Fibroblast of skin of back (primary cell): ENCODE measurements at regions not wholly inside any gene's neighbourhood (a gene's known extent, or its start where the extent isn't known, plus 50 kb on each side); places are given as distances from the start of the nearest gene placed in this dataset.

Source experiments
- DNase-seq: peaks from one replicate; pipeline ENCODE4 v3.0.0-alpha.2; 2013

- DNase-seq: peak; percentile 75
Measured at GRCh38 chr11:128365044-128365443, 222.3 kb downstream of the ETS1 start.

- DNase-seq: peak; percentile 42
Measured at GRCh38 chr11:128361451-128362020, 225.8 kb downstream of the ETS1 start.

DNA sequence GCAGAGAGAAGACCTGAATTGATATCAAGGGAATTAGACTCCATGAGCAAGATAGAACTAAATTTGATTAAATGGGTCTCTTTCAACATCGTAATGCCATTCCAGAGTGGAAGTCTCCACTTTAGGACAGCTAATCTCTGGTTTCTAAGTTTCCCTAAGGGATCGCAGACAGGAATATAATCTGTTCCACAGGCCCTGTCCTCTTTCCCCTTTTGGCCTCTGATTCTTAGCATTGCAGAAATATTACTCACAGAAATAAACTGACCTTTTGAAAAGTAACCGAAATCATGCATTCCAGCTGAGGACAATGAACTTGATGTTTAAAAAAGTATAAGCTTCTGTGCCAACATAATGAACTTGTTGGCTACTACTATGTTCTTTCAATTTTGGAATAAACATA lies 227.8 kb downstream of the ETS1 start:
- DNase-seq: no peak

DNA sequence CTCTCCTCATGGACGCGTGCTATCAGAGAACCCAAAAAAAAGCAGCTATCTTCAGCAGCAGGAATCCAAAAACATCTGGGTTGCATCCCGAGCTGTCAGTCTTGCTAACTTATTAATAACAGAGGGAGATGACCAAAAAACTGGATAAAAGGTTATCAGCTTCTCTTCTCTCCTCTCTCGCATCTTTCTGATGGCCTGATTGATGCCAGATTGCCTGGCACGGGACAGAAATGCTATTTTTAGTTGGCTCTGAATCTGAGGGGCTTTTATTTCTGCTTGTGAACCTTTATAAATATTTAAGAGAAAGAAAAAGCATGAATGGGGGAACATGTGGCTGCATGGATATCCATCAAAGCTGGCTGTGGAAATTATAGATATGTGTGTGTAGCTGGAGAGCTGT lies 230.3 kb downstream of the ETS1 start:
- no peak for DNase-seq

GRCh38 chr11:128355558-128355957 lies 231.8 kb downstream of the ETS1 start:
- no peak for DNase-seq

GRCh38 chr11:128354476-128354875 lies 232.9 kb downstream of the ETS1 start:
- no peak for DNase-seq

DNA sequence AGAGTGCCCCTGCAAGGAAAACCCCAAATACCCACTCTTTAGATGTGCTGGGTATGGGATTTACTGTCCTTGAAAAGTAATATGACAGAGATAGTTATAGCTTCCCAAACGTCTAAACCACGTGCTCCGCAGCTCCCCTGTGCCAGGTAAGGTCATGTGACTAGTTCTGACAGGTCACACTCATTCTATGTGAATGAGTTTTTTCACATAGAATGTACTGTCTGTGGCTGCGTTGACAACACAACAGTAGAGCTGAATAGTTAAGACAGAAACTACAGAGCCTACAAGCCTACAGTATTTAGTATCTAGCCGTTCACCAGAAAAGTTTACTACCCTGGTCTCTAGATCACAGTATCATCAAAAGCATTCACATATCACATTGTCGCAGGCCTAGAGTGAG lies 236.2 kb downstream of the ETS1 start:
- DNase-seq: no peak

DNA sequence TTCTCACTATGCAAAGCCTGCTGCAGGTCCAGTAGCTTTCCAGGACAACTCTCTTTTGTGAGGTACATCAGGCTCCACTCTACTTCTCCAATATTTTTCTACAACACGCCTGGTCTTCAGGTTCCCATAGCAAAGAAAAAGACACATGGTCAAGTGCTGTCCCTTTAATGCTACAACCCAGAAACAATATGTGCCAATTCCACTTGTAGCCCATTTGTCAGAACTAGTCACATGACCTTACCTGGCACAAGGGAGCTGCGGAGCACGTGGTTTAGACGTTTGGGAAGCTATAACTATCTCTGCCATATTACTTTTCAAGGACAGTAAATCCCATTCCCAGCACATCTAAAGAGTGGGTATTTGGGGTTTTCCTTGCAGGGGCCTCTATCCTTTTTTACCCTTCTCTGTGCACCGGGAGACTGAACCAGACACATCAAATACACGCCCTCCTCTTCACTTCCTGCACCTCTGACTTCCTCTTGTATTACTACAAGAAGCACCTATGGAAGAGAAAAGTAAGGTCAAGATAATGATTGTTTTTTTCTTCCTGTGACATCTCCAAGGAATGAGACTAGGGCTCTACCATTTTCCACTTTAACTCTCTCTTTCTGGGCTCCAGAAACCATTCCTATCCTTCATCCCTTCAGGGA lies 237.6 kb downstream of the ETS1 start:
- DNase-seq: no peak

DNA sequence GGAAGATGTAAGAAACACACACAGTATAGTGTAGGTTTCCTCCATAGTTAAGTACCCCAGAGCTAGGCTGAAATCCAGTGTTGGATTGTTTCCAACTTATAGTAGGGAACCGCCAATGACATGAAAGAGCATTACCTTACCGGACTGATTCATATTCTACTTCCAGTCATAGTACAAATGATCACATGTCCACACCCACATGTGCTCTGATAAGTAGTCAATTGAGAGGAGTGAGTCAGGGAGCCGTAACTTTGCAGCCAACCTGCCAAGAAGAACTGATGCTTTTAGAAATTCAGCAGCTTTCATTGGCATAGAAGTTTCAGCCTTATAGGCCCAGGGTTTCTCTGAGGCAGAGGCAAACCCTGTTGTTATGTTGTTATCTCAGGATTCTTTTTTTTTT lies 240.6 kb downstream of the ETS1 start:
- DNase-seq: no peak

DNA sequence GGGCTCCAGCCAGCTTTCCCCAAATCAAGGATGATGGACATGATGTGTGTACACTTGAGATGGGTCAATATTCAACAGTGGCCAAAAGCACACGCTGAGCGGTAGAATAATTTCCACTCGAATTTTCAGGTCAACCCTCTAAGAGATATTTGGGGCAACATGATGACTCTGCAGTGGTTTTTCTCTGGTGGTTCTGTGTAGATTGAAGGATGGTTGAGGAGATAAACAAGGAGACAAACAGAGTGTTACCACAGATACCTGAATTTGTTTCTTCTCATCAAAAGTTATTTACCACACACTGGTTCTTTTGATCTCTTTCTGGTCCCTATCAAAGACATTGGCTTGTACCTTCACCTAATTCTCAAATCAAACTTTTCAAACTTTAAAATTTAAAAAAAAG lies 242.0 kb downstream of the ETS1 start:
- DNase-seq: no peak

GRCh38 chr11:128343870-128344269 lies 243.5 kb downstream of the ETS1 start:
- no peak for DNase-seq

DNA sequence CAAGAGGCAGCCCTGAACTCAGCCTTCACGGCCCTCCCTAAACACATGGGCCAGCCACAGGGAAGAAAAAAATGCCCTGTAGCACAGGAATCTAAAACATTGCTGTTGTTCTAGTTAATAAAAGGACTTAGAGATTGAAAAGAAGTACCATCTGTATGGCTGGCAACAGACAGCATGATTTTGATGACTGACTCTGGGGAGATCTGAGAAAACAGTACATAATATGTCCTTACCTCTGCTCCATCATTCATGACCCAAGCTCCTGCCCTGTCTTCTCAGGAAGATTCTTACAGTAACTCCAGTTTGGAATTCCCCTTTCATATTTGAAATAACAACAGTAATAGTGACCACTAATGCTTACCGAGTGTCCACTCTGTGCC lies 244.2 kb downstream of the ETS1 start:
- DNase-seq: no peak

GRCh38 chr11:128342511-128343134 lies 244.7 kb downstream of the ETS1 start:
- DNase-seq: peak; percentile 69

DNA sequence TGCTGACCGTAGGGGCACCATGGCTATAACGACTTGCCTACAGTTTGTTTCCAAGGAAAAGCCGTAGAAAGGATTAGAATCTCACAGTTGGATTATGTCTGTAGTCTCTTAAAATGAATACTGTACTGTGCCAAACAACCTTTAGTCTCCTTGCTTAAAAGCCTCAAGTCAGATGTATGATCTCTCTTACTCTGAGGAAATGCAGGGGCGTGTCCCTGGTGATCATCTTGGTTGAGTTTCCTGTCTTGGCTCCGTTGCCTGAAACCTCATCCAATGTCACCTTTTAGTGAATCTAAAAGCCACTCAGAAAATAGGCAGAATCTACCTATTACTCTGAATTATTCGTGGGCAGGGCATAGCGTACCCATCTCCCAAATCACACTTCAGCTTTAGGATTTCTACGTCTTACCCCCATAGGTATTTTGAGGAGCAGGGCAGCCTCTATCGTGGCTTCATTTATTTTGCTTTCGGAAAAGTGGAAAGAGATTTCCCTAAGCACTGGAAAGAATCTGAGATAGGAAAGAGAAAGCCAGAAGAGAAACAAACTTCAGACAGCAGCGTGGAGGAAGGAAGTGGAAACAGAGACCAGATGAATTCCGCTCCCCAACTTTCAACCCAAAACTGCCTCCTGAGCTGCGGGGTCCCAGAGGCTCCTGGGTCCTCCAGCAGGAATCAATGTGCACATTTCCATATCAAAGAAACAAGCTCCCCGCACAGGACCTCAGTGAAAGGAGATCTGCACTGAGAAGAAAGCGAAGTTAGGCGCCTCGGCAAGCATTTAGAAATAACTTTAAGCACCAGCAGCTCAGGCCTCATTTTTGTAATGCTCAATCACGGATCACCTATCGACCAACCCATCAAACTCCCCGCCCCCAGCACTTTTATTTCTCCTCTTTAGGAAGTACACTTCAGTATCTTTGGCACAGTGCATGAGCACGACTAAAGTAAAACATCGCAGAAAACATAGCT lies 245.8 kb downstream of the ETS1 start:
- DNase-seq: no peak

DNA sequence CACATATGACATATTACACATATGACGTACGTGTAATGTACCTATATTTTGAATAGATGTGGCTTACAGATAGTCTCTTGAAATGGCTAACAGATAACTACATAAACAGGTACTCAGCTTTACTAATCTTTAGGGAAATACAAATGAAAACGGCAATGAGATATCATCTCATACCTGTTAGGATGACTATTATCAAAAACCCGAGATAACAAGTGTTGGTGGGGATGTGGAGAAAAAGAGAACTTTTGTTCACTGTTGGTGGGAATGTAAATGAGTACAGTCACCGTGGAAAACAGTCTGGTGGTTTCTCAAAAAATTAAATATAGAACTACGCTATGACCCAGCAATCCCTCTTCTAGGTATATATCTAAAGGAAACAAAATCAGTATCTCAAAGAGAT lies 247.6 kb downstream of the ETS1 start:
- no peak for DNase-seq

- DNase-seq: peak; percentile 45
Measured at GRCh38 chr11:128338811-128339210, 248.5 kb downstream of the ETS1 start.

- DNase-seq: peak; percentile 30
Measured at GRCh38 chr11:128336203-128336602, 251.2 kb downstream of the ETS1 start.

GRCh38 chr11:128335729-128336128 lies 251.6 kb downstream of the ETS1 start:
- DNase-seq: no peak

DNA sequence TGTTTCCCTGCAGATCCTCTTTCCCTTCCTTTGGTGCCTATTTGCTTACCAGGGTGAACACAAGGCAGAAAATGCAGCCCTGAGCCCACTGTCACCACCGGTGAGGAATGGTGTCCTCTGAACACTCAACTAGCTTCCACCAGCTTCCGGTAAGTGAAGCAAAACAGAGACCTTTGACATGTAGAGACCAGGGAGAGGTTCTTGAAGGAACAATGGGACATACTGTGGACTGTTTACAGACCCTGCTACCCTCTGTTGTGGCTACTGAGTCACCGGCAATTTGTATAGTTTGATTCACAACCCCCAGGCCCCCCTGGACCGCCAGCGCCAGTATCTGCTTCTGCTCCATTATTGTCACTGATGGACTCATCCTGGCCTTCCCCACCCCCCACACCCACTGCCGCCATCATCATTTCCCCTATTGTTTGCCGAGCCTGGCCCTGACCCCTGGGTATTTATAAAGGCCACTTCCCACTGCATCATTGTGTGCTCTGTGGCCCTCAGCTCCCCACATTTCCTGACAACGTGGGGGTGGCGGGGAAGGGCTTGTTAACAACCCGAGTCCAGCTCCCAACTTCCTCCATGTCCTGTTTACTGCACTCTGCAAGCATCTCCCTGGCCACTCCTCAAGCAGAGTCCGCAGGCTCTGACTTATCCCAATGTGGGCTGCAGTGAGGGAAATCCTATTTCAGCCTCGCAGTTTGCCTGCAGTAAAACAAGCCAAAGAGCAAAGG lies 252.9 kb downstream of the ETS1 start:
- no peak for DNase-seq

DNA sequence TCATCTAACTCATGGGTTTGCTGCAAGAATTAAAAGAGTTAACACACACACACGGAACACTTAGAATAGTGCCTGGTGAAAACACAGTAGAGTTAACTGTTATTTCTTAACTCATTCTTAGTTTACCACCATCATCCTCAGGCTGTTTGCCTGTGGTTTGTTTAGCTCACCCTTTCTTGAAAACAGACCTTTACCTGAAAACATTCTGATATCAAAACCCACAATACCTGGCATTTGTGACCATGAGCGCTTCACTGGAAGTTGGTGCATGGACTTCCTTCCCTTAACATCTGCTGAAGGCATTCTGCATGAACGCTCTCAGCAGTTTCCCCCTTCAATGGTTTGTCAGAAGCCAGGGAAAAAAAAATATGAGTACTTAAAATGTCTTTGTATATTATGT lies 256.0 kb downstream of the ETS1 start:
- no peak for DNase-seq

DNA sequence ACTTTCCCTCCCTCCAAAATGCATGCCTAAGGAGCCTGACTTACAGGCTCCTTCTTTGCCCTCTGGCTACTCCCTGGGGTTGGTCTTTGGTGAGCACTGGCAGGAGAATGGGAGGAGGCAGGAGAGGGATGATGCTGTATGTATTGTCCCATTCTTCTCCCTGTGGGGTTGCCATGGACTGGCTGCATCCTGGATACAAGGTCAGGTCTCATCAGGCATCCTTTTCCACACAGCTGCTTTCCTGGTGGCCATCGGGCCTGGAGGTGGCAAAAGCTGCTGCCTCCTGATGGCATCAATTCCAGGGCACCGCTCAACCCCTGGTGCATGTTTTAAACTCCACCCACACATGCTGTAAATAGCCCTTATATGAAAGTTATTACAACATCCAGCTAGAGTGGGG lies 257.2 kb downstream of the ETS1 start:
- DNase-seq: no peak

GRCh38 chr11:128328955-128329551 lies 258.3 kb downstream of the ETS1 start:
- no peak for DNase-seq
